Osteoblast (primary cell): ENCODE measurements at regions not wholly inside any gene's neighbourhood (a gene's known extent, or its start where the extent isn't known, plus 50 kb on each side); places are given as distances from the start of the nearest gene placed in this dataset.
"Not testable (repeated sequence)": the region's sequence is repeated elsewhere in the genome, so short reads cannot be mapped to it uniquely, and the experiment has no call there.

Experiments
- DNase-seq: peaks from one replicate; pipeline ENCODE4 v3.0.0; 2011; ENCODE audit warnings: low spot score, mixed read lengths; ENCODE audit not compliant: insufficient read length; ENCODE audit errors: missing footprints
- H2AFZ ChIP-seq: 2 replicates; pipeline ENCODE4 v1.6.0; 2011; ENCODE audit warnings: mild to moderate bottlenecking, low read length
- H3K27ac ChIP-seq: 2 replicates; pipeline ENCODE4 v1.5.1; 2011; ENCODE audit warnings: mild to moderate bottlenecking, low read depth, low read length, moderate library complexity
- H3K27me3 ChIP-seq: 2 replicates; pipeline ENCODE4 v1.6.0; 2012; ENCODE audit warnings: mild to moderate bottlenecking, control low read depth, inconsistent platforms, low read length, moderate library complexity; ENCODE audit not compliant: insufficient read depth
- H3K36me3 ChIP-seq: 2 replicates; pipeline ENCODE4 v1.5.1; 2011; ENCODE audit warnings: mild to moderate bottlenecking, low read length, control low read depth, moderate library complexity; ENCODE audit not compliant: insufficient read depth
- H3K4me1 ChIP-seq: 2 replicates; pipeline ENCODE4 v1.5.1; 2011; ENCODE audit warnings: mild to moderate bottlenecking, low read length, control low read depth, moderate library complexity; ENCODE audit not compliant: insufficient read depth
- H3K4me2 ChIP-seq: 2 replicates; pipeline ENCODE4 v1.6.0; 2011; ENCODE audit warnings: mild to moderate bottlenecking, low read length; ENCODE audit not compliant: insufficient read depth
- H3K4me3 ChIP-seq: fragments of 200-600 bp; sonication (generic); 3 replicates; pipeline ENCODE4 v1.5.1; 2012; ENCODE audit warnings: mild to moderate bottlenecking, low read length, inconsistent platforms; ENCODE audit not compliant: insufficient read depth
- H3K79me2 ChIP-seq: 2 replicates; pipeline ENCODE4 v1.6.0; 2012; ENCODE audit warnings: mild to moderate bottlenecking, low read length, control low read depth, inconsistent platforms; ENCODE audit not compliant: insufficient read depth
- H3K9me3 ChIP-seq: 2 replicates; pipeline ENCODE4 v1.5.1; 2011; ENCODE audit warnings: low read depth, low read length, control low read depth
- H4K20me1 ChIP-seq: 2 replicates; pipeline ENCODE4 v1.6.0; 2012; ENCODE audit warnings: mild to moderate bottlenecking, low read length, control low read depth; ENCODE audit not compliant: insufficient read depth
- CTCF ChIP-seq: IDR thresholded peaks from 2 replicates; pipeline ENCODE4 v1.5.1; 2011; ENCODE audit warnings: mild to moderate bottlenecking, low read depth, low read length, moderate library complexity; ENCODE audit errors: extremely low read depth

GRCh38 chr4:33948921-33949320, 2295.4 kb downstream of the ARAP2 start:
- no peak overlapping the region for H3K4me3 ChIP-seq
- no peaks in the 10 kb centered on the region for H3K79me2 ChIP-seq
- no peak overlapping the region for H2AFZ ChIP-seq
- H3K36me3 ChIP-seq, result no peaks in the 10 kb centered on the region
- H4K20me1 ChIP-seq, result no peaks in the 10 kb centered on the region
- H3K4me2 ChIP-seq, result no peak overlapping the region
- no peak overlapping the region for H3K27ac ChIP-seq
- no peaks in the 10 kb centered on the region for H3K9me3 ChIP-seq
- no peak for DNase-seq
- no peak for TF ChIP-seq CTCF
- no peaks in the 10 kb centered on the region for H3K27me3 ChIP-seq
- H3K4me1 ChIP-seq, result no peaks in the 10 kb centered on the region

GRCh38 chr4:33953848-33954247, 2290.5 kb downstream of the ARAP2 start:
- not testable (repeated sequence) for H4K20me1 ChIP-seq, H3K79me2 ChIP-seq, H3K4me3 ChIP-seq, H3K4me1 ChIP-seq, H3K9me3 ChIP-seq, H2AFZ ChIP-seq, H3K4me2 ChIP-seq, H3K27me3 ChIP-seq, H3K27ac ChIP-seq, H3K36me3 ChIP-seq
- peak; percentile 13 for DNase-seq

- H3K4me2 ChIP-seq, result no peak overlapping the region
- no peaks in the 10 kb centered on the region for H3K27me3 ChIP-seq
- no peaks in the 10 kb centered on the region for H3K4me1 ChIP-seq
- H4K20me1 ChIP-seq, result no peaks in the 10 kb centered on the region
- DNase-seq, result no peak
- H3K4me3 ChIP-seq, result no peak overlapping the region
- TF ChIP-seq CTCF, result no peak
- H3K36me3 ChIP-seq, result no peaks in the 10 kb centered on the region
- H3K79me2 ChIP-seq, result no peaks in the 10 kb centered on the region
- peaks cover 4% of the 10 kb centered on the region for H3K9me3 ChIP-seq
- H3K27ac ChIP-seq, result no peak overlapping the region
- no peak overlapping the region for H2AFZ ChIP-seq
Observed at GRCh38 chr4:33954759-33955158, 2289.6 kb downstream of the ARAP2 start.

- Histone ChIP-seq H3K4me1 (no peaks in the 10 kb centered on the region), H3K4me3 (no peak overlapping the region), H3K27ac (no peak overlapping the region), H3K4me2 (no peak overlapping the region), H2AFZ (no peak overlapping the region), H3K79me2 (no peaks in the 10 kb centered on the region), H3K36me3 (no peaks in the 10 kb centered on the region), H3K27me3 (no peaks in the 10 kb centered on the region), H4K20me1 (no peaks in the 10 kb centered on the region), H3K9me3 (peaks cover 4% of the 10 kb centered on the region)
- no peak for DNase-seq
- TF ChIP-seq CTCF, result no peak
Observed at GRCh38 chr4:33959519-33959918, 2284.8 kb downstream of the ARAP2 start.

GRCh38 chr4:33961761-33962160, 2282.6 kb downstream of the ARAP2 start:
- no peak for DNase-seq
- no peak overlapping the region for H3K4me2 ChIP-seq
- H2AFZ ChIP-seq, result no peak overlapping the region
- no peaks in the 10 kb centered on the region for H4K20me1 ChIP-seq
- no peaks in the 10 kb centered on the region for H3K79me2 ChIP-seq
- H3K36me3 ChIP-seq, result no peaks in the 10 kb centered on the region
- H3K27ac ChIP-seq, result no peak overlapping the region
- peaks cover 4% of the 10 kb centered on the region for H3K9me3 ChIP-seq
- no peaks in the 10 kb centered on the region for H3K4me1 ChIP-seq
- no peaks in the 10 kb centered on the region for H3K27me3 ChIP-seq
- H3K4me3 ChIP-seq, result no peak overlapping the region
- TF ChIP-seq CTCF, result no peak
